HuH-7.5 (cell line): ENCODE measurements at regions not wholly inside any gene's neighbourhood (a gene's known extent, or its start where the extent isn't known, plus 50 kb on each side); places are given as distances from the start of the nearest gene placed in this dataset.
"Not testable (repeated sequence)": the region's sequence is repeated elsewhere in the genome, so short reads cannot be mapped to it uniquely, and the experiment has no call there.

Source experiments
- DNase-seq: peaks from one replicate; pipeline ENCODE4 v3.0.0; 2011; ENCODE audit warnings: low spot score

DNA sequence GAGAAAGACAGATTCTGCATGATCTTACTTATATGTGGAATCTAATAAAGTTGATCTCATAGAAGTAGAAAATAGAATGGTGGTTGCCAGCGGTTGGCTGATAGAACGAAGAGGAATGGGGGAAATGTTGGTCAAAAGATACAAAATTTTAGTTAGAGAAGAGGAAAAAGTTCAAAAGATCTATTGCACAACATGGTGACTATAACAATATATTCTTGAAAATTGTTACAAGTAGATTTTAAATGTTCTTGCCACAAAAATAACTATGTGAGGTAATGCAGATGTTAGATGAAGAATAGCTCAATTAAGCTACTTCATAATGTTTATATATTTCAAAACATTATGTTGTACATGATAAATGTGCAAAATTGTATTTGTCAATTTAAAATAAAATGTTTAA is 112.3 kb upstream of the SMIM30 start:
- no peak for DNase-seq

DNA sequence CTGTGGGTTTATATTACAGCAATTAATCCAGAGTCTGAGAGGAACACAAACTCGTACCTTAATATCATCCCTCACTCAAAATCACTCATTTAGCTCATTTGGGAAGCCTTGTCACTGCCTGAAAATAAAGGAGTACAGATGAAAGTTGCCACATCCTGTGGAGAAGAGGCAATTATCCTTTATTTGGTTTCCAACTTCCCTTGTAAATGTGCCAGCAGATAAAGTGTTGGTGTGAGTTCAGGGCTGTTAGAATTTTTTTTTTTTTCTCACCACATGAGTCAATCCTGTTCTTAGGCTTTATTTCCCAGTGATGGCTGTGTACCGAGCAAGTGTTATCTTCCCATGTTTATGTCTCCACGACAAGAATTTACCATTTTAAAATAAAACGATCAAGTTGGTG is 99.0 kb upstream of the SMIM30 start:
- DNase-seq, result no peak

DNA sequence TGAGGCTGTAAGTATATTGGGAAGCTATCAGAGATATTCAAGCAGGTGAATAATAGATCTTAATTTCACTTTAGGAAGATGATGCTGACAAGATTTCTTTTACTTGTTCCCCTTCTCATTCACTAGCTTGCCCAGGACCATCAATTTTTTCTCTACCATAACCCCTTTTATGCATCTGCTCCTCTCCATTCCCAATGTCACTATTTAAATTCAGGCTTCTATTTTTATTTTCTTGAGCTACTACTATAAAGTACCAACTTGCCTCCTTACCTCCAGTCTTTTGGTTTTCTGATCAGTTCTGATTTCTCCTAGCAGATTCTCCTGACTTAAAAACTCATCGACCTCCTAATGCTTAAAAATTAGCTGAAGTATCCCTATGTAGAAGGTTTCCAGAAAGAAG is 97.7 kb upstream of the SMIM30 start:
- DNase-seq, result no peak

DNA sequence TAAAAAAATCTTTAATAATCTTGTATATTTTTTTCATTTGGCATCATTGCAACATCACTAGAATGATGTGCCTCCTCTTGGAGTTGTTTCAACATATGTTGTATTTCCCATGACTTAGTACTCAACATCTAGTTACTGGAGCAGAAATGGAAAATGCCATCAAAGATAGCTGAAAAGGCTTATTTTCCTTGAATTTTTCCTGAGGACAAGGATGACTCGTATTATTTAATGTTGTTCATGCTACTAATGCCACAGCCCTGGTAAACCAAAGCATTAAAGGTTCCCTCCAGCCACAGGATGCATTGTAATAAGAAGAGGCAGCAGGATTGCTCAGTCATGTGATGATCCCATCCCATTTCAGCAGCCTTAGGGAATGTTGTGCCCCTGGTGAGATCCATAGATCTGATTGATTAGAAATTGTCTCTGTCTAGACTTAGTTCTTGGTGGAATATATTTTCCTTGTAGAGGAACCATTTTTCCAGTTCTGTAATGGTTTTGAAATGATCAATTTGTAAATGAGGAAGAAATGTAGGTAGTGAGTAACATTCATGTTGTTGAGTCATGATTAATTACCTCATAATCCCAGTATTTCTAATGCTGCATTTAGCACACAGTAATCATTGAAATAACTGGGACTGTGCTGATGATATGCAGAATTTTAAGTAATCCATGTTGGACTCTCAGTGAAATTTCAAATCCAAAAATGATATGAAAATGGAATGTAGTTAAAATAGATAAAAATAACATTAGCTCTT is 91.3 kb upstream of the SMIM30 start:
- DNase-seq, result no peak

DNA sequence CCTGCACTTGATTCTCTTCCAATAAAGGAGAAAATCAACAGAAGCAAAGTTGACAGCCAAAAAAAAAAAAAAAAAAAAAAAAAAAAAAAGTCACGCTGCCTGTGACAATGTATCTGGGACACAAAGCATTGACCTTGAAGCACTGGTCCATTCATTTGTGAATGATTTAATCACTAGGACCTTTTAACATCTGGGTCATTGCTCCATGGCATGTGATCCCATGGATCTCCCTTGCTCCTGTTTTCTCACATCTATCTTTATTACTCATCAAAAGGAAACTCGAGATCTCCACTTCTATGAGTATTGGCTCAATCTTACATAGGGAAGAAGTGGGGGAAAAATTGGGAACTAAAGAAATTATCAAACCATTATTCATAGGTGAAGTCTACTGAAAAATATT is 89.6 kb upstream of the SMIM30 start:
- DNase-seq, result no peak

DNA sequence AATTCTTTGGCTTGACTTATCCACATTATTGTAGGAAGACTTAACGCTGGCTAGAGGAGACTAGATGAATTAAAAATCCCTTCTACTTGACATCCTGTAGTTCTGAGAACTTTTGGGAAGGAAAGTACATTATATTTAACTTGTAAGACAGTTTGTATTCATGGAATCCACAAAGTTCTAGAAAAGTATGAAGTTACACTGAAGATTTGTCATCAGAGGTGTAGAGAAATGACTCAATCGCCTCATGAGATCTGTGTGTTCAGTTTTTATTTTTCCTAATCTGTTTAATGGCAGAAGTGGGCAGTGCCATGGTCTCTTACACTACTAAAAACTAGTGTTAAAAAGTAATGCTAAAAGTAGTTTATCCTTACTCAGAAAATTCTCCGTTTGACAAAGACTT is 89.1 kb upstream of the SMIM30 start:
- DNase-seq, result no peak

DNA sequence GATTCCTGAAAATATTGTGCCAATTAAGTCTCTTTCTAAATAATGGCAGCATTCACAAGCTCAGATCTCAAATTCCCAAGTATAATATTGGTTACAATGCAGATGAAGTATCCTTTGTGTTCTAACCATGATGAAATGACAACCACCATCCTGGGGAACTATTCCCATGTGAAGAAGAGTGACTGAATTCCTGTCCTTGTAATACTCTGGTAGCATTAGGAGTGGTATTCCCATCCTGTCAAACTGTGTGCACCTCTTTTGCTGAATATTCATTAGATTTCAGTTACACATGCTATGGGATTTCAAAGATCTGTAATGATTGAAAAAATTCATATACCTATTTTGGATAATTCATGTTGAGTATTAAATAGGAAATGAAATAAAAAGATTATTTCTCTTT is 86.1 kb upstream of the SMIM30 start:
- no peak for DNase-seq

DNA sequence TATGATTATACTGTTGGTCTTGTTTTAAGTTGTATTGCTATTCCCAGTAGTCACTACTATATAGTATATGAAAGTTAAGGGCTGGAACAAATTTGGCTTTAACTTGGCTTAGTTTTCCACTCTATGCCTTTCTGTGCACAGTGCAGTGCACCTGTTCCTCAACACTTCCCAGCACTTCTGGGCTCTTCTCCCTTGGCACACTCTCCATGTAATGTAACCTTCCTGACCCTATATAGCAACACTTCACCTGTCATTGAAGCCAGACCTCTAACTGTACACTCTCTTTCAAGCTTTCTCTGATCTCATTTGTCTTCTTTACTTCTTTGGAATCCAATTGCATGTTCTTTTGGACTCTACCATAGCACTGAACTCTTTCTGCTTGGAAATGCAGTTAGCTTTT is 83.9 kb upstream of the SMIM30 start:
- DNase-seq, result no peak

DNA sequence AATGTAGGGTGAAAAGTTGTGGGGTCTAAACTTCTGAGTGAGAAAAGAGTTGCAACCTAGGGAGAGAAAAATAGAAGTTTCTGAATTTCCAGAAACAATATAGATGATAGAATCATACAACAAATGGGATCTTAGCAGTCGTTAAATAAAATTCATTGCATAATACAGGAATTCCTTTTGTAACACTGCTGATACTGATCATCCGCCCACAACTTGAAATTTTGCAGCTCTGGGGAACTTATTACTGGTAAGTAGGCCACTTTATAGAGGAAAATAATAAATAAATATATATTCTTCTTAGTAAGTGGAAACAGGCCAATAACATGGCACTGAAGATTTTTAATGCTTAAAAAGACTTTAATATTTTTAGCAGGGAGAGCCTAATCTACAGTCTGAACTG is 81.9 kb upstream of the SMIM30 start:
- no peak for DNase-seq

DNA sequence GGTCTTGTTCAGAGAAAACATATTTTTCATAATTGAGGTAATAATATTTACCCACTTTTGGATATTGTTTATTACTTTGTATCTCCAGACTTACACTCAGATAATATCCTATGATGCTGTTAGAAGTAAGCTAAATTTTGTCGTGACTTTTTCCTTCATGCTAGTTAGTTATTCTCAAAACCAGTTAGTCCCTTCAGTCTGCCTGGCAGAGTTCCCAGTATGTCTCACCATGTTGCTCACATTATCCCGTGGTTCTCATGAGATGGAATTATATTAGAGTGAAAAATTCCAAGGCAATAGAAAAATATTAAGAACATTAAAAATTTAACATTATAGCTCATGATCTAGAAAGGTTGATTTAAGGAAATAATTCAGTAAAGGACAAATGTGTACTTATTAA is 81.5 kb upstream of the SMIM30 start:
- no peak for DNase-seq

DNA sequence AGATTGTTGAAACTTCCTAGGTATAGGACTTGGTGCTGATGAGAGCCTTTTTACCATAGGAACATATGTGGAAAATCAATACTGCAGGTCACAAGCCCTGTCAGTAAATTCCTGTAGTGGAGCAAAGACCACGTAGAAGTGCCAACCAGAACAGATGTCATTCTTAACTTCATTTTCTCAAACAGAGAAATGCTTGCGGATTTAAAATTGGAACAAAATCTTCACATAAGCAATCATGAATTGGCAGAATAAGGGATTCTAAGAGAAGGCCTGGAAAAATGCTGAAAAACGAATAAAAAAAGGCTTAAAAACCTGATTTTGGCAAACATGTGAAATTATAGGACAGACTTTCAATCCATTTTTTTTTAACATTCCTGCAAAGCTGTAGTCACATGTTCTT is 80.8 kb upstream of the SMIM30 start:
- no peak for DNase-seq

DNA sequence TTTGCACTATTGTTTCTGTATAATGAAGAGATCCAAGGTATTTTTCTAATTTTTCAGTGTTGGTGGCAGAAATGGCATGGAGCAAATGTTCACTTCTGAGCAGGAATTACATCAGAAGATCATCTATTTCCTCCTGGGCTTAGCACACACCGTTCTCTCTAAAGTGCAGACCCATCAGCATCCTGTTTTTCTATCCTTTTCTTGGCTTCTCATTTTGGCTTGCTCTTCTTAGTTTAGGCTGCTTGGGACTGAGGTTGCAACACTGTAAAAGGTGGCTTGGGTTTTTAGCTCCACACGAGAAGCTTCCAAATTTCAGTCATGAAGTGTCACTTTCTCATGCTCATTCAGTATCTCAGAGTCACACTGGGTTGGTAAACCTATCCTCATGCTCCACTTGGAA is 79.9 kb upstream of the SMIM30 start:
- DNase-seq, result no peak

DNA sequence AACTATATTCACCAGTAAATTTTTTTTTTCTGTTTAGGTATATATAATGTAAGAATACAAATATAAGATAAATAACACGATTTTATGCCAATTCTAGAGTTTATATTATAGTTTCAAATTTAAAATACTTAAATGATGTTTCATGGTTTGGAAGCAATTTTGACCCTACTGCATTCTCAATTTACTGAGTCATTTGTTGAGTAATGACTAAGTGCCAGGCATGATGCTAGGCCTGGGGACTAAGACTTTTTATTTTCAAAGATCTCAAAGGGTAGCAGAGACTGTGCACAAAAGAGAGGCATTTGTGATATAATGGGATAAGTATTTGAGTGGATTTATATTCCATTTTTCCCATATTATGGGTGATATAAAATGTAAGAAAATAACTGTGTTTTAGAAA is 78.9 kb upstream of the SMIM30 start:
- DNase-seq, result no peak

DNA sequence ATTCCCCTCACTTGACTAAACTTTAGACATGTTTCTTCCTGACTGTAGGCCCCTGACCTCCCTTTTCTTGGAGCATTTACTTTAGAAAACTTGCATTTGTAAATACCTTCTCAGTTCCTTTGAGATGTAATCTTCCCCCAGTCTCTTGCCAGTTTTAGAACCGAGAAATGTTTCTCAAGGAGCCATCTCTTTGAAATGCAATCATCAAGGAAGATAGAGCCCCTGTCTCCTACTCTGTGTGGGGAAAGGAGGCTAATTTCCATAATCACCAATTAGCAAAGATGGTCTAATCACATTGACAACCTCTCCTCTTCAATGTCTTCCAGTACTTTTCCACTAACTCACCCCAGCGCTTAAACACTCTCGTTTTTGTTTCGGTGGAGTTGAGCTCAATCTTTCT is 70.0 kb upstream of the SMIM30 start:
- no peak for DNase-seq

DNA sequence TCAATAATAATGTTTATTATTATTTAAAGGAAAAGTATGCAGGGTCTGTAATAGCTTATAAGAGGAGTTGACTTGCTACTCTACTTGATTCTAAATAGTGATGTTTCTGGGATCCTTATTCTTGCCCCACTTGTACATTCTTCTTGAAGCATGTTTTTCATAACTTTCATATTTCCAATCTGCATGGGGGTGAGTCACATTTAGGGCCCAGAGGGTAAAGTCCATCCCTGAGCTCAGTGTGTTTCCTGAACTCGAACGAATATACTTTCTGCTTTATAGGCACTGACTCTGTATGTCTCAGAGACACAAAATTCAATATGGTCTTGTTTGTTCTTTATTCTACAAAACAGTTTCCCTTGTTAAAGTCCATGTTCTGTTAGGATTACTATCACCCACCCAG is 61.0 kb upstream of the SMIM30 start:
- peak; percentile 6 for DNase-seq

DNA sequence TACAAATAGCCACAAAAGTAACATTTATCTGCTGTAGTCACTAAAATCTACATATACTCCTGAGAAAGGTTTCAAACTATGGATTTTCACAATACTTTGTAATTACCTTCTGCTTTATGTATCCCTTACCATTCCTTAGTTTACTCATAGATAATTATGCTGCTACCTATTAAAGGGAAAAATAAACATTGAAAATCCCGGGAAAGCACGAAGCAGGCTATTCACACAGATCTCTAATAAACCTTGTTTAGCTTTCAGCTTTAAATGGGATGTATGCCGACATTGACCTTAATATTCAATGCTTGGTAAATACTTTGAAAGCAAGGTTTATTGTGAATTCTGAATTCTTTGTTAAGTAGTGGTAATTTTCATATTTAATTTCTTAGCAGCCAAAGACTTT is 58.5 kb upstream of the SMIM30 start:
- no peak for DNase-seq

DNA sequence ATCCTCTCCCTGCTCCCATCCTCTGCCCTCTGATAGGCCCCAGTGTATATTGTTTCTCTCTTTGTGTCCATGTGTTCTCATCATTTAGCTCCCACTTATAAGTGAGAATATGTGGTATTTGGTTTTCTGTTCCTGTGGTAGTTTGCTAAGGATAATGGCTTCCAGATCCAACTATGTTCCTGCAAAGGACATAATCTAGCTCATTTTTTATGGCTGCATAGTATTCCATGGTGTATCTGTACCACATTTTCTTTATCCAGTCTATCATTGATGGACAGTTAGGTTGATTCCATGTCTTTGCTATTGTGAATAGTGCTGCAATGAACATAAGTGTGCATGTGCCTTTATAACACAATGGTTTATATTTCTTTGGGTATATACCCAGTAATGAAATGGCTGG is 57.8 kb upstream of the SMIM30 start:
- DNase-seq, result not testable (repeated sequence)

DNA sequence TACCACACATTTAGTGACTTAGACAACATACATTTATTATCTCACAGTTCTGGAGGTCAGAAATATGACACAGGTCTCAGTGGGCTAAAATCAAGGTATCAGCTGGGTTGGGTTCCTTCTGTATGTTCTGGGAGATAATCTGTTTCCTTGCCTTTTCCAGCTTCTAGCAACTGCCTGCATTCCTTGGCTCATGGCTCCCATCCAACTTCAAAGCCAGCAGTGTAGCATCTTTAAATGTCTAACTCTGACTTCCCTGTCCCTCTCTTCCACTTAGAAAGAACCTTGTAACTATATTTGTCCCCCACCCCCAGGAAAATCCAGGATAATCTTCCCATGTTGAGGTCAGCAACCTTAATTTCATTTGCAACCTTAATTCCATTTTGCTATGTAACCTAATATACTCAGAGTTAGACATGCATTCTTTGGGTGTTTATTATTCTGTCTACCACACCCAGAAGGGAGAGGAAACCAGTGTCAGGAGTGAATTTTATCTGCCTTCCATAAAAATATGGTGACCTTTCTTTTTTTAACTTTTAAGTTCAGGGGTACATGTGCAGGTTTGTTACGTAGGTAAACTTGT is 57.3 kb upstream of the SMIM30 start:
- no peak for DNase-seq

DNA sequence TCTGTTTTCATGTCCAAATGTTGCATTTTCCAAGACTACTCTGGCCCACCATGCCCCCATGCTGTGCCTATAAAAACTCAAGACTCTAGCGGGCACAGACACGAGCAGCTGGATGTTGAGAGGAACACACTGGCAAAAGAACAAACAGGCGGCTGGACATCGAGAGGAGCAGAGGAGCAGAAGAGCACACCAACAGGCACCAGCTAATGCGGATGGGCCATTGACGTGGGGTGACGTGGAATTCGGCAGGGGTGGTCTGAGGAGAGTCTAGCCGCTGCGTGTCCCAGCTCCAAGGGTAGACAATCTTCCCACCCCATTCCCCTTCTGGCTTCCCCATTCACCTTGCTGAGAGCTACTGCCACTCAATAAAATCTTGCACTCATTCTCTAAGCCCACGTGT is 54.4 kb upstream of the SMIM30 start:
- DNase-seq, result no peak

DNA sequence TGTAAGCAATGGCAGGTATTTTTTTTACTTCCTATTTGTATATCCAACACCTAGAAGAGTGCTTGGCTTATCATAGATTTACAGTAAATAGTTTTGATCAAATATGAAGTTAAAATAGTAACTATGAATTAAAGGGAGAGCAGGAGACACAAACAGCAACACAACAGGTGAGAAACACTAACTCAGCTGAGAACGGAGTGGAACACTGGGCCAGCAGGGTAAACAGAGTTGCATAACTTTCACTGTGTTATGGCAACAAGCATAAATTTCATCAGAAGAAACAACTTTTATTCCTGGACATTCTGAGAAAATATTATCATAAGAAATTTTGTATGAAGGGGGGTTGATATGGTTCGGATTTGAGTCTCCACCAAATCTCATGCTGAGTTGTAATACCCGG is 52.2 kb upstream of the SMIM30 start:
- DNase-seq, result no peak
